GM23248 (cell line): ENCODE measurements at regions not wholly inside any gene's neighbourhood (a gene's known extent, or its start where the extent isn't known, plus 50 kb on each side); places are given as distances from the start of the nearest gene placed in this dataset.

Experiments used
- EZH2 ChIP-seq: fragments of 200-600 bp; sonication (generic); IDR thresholded peaks from 2 replicates; pipeline ENCODE4 v1.6.1; 2018; ENCODE audit warnings: antibody characterized with exemption, mild to moderate bottlenecking; ENCODE audit not compliant: insufficient read depth, poor library complexity, severe bottlenecking
- EZH2phosphoT487 ChIP-seq: fragments of 200-600 bp; sonication (generic); IDR thresholded peaks from 2 replicates; pipeline ENCODE4 v1.6.1; 2018; ENCODE audit warnings: antibody characterized with exemption, moderate library complexity, mild to moderate bottlenecking, low read depth; ENCODE audit not compliant: insufficient read depth

GRCh38 chr6:113115196-113115595, 741.9 kb upstream of the MARCKS start:
- TF ChIP-seq EZH2 (no peak), EZH2phosphoT487 (no peak)
